Left forelimb (tissue), 1 donor: ENCODE measurements at regions not wholly inside any gene's neighbourhood (a gene's known extent, or its start where the extent isn't known, plus 50 kb on each side); places are given as distances from the start of the nearest gene placed in this dataset.
"Not testable (repeated sequence)": the region's sequence is repeated elsewhere in the genome, so short reads cannot be mapped to it uniquely, and the experiment has no call there.

Experiments used
- DNase-seq: peaks from one replicate; pipeline ENCODE4 v3.0.0-alpha.2; 2018; ENCODE audit warnings: low spot score

GRCh38 chr14:89067293-89067972 lies 243.0 kb downstream of the TTC8 start:
- no peak for DNase-seq

GRCh38 chr14:89078021-89078795 lies 253.8 kb downstream of the TTC8 start:
- DNase-seq = no peak

- peak; percentile 71 for DNase-seq
These were observed 260.8 kb downstream of the TTC8 start for GRCh38 chr14:89085231-89085731.

GRCh38 chr14:89085737-89086382 lies 261.4 kb downstream of the TTC8 start:
- DNase-seq = peak; percentile 75

GRCh38 chr14:89088530-89088929 lies 264.1 kb downstream of the TTC8 start:
- DNase-seq = no peak

- no peak for DNase-seq
These were observed 264.9 kb downstream of the TTC8 start for GRCh38 chr14:89089330-89089729.

GRCh38 chr14:89091781-89092180 lies 267.3 kb downstream of the TTC8 start:
- no peak for DNase-seq

- no peak for DNase-seq
These were observed 268.8 kb downstream of the TTC8 start for GRCh38 chr14:89093083-89093730.

- no peak for DNase-seq
These were observed 270.6 kb downstream of the TTC8 start for GRCh38 chr14:89095036-89095435.

- no peak for DNase-seq
These were observed 272.5 kb downstream of the TTC8 start for GRCh38 chr14:89096946-89097345.

- DNase-seq = no peak
These were observed 273.8 kb downstream of the TTC8 start for GRCh38 chr14:89098254-89098653.

- DNase-seq = not testable (repeated sequence)
These were observed 279.8 kb downstream of the TTC8 start for GRCh38 chr14:89104171-89104817.

GRCh38 chr14:89104861-89105260 lies 280.4 kb downstream of the TTC8 start:
- DNase-seq = not testable (repeated sequence)
